ENCODE measurements at regions not wholly inside any gene's neighbourhood (a gene's known extent, or its start where the extent isn't known, plus 50 kb on each side); places are given as distances from the start of the nearest gene placed in this dataset.

GRCh38 chr7:67766906-67767410 is 770.3 kb downstream of the TYW1 start:
- TF ChIP-seq CTCF (IDR thresholded peaks at IDR 0.05) = no peak
- peaks cover 3% of the 10 kb centered on the region for H3K9me3 ChIP-seq (ENCODE audit: control insufficient read depth, low read length)
- no peaks in the 10 kb centered on the region for H3K4me1 ChIP-seq
- no peaks in the 10 kb centered on the region for H3K36me3 ChIP-seq (ENCODE audit: control insufficient read depth, insufficient read depth, low read length)
- H3K27me3 ChIP-seq (ENCODE audit: control insufficient read depth, insufficient read depth, low read length) = no peaks in the 10 kb centered on the region
- no peak overlapping the region for H2AFZ ChIP-seq
- no peaks in the 10 kb centered on the region for H3K79me2 ChIP-seq
- H3K27ac ChIP-seq = no peak overlapping the region
- no peak overlapping the region for H3K9ac ChIP-seq
- H3K4me2 ChIP-seq (ENCODE audit: low read length) = no peak overlapping the region
- H3K4me3 ChIP-seq (ENCODE audit: low read depth, low read length) = no peak overlapping the region

GRCh38 chr7:67771846-67772605 is 775.4 kb downstream of the TYW1 start:
- no peak overlapping the region for H2AFZ ChIP-seq
- no peak for TF ChIP-seq CTCF (IDR thresholded peaks at IDR 0.05)

GRCh38 chr7:67773081-67773480 is 776.4 kb downstream of the TYW1 start:
- TF ChIP-seq CTCF (IDR thresholded peaks at IDR 0.05) = no peak

More at GRCh38 chr7:67771846-67772605, 775.4 kb downstream of the TYW1 start:
- Histone ChIP-seq H3K9ac (no peak overlapping the region), H3K36me3 (ENCODE audit: control insufficient read depth, insufficient read depth, low read length) (no peaks in the 10 kb centered on the region), H3K79me2 (no peaks in the 10 kb centered on the region), H3K27ac (no peak overlapping the region), H3K9me3 (ENCODE audit: control insufficient read depth, low read length) (peaks cover 3% of the 10 kb centered on the region), H3K4me3 (ENCODE audit: low read depth, low read length) (no peak overlapping the region), H3K27me3 (ENCODE audit: control insufficient read depth, insufficient read depth, low read length) (no peaks in the 10 kb centered on the region), H3K4me1 (no peaks in the 10 kb centered on the region), H3K4me2 (ENCODE audit: low read length) (no peak overlapping the region)

DNA sequence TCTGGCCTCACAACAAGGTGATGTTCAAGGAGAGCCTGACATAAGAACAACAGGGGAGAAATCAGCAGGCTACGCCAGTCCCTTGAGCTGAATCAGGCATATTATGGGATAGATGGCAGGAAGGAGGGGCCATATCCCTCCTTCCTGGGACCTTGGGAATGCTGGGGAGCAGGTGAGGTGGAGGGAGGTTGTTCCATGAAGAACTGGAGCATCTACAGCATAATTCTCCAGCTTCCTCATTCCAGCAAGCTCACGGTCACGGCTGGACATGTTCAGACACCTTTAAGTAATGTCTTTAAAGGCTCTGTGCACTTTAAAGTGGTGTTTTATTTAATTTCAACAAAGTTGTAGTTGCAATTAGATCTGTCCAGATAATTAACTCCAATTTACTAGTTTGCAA is 780.5 kb downstream of the TYW1 start:
- Histone ChIP-seq H3K9ac (no peak overlapping the region), H3K36me3 (ENCODE audit: control insufficient read depth, insufficient read depth, low read length) (no peaks in the 10 kb centered on the region), H3K4me3 (ENCODE audit: low read depth, low read length) (no peak overlapping the region), H3K4me2 (ENCODE audit: low read length) (no peak overlapping the region), H2AFZ (no peak overlapping the region), H3K27ac (no peak overlapping the region), H3K79me2 (no peaks in the 10 kb centered on the region), H3K4me1 (no peaks in the 10 kb centered on the region), H3K9me3 (ENCODE audit: control insufficient read depth, low read length) (no peaks in the 10 kb centered on the region), H3K27me3 (ENCODE audit: control insufficient read depth, insufficient read depth, low read length) (no peaks in the 10 kb centered on the region)
- TF ChIP-seq CTCF (IDR thresholded peaks at IDR 0.05) = no peak

More at GRCh38 chr7:67773081-67773480, 776.4 kb downstream of the TYW1 start:
- H3K9me3 ChIP-seq (ENCODE audit: control insufficient read depth, low read length) = no peaks in the 10 kb centered on the region
- no peak overlapping the region for H3K9ac ChIP-seq
- no peaks in the 10 kb centered on the region for H3K27me3 ChIP-seq (ENCODE audit: control insufficient read depth, insufficient read depth, low read length)
- no peak overlapping the region for H2AFZ ChIP-seq
- no peaks in the 10 kb centered on the region for H3K4me1 ChIP-seq
- no peak overlapping the region for H3K27ac ChIP-seq
- no peaks in the 10 kb centered on the region for H3K79me2 ChIP-seq
- no peak overlapping the region for H3K4me3 ChIP-seq (ENCODE audit: low read depth, low read length)
- H3K4me2 ChIP-seq (ENCODE audit: low read length) = no peak overlapping the region
- no peaks in the 10 kb centered on the region for H3K36me3 ChIP-seq (ENCODE audit: control insufficient read depth, insufficient read depth, low read length)

GRCh38 chr7:67781841-67782240 is 785.2 kb downstream of the TYW1 start:
- no peaks in the 10 kb centered on the region for H3K79me2 ChIP-seq
- no peak overlapping the region for H3K27ac ChIP-seq
- H3K4me1 ChIP-seq = no peaks in the 10 kb centered on the region
- no peak overlapping the region for H2AFZ ChIP-seq
- no peaks in the 10 kb centered on the region for H3K27me3 ChIP-seq (ENCODE audit: control insufficient read depth, insufficient read depth, low read length)
- no peak overlapping the region for H3K9ac ChIP-seq
- TF ChIP-seq CTCF (IDR thresholded peaks at IDR 0.05) = no peak
- H3K4me2 ChIP-seq (ENCODE audit: low read length) = no peak overlapping the region
- no peaks in the 10 kb centered on the region for H3K36me3 ChIP-seq (ENCODE audit: control insufficient read depth, insufficient read depth, low read length)
- no peaks in the 10 kb centered on the region for H3K9me3 ChIP-seq (ENCODE audit: control insufficient read depth, low read length)
- H3K4me3 ChIP-seq (ENCODE audit: low read depth, low read length) = no peak overlapping the region
